Brain microvascular endothelial cell (primary cell): ENCODE measurements at regions not wholly inside any gene's neighbourhood (a gene's known extent, or its start where the extent isn't known, plus 50 kb on each side); places are given as distances from the start of the nearest gene placed in this dataset.

ENCODE experiments used
- DNase-seq: peaks from one replicate; pipeline ENCODE4 v3.0.0-alpha.2; 2020
- H3K27ac ChIP-seq: fragments of 250-450 bp; sonication (Bioruptor Pico); 2 replicates; pipeline ENCODE4 v1.5.1; 2020; ENCODE audit warnings: mild to moderate bottlenecking, moderate library complexity
- H3K27me3 ChIP-seq: fragments of 250-450 bp; sonication (Bioruptor Pico); replicated peaks from 2 replicates; pipeline ENCODE4 v1.5.1; 2020; ENCODE audit warnings: mild to moderate bottlenecking
- H3K36me3 ChIP-seq: fragments of 250-450 bp; sonication (Bioruptor Pico); replicated peaks from 2 replicates; pipeline ENCODE4 v1.5.1; 2020; ENCODE audit warnings: mild to moderate bottlenecking
- H3K4me3 ChIP-seq: 2 replicates; pipeline ENCODE4 v1.5.1; 2011; ENCODE audit warnings: low read depth, mild to moderate bottlenecking, control low read depth, low read length, moderate library complexity
- CTCF ChIP-seq: IDR thresholded peaks from 2 replicates; pipeline ENCODE4 v1.5.1; 2011; ENCODE audit warnings: low read depth, mild to moderate bottlenecking, moderate library complexity, low read length, control low read depth, inconsistent platforms; ENCODE audit errors: missing control alignments
- in situ Hi-C: cut with HindIII; loops from 2 replicates; pipeline ENCODE4 v1.10.0; 2017; ENCODE audit warnings: low sequenced_read_pairs, low pct_ligation_motif_present

DNA sequence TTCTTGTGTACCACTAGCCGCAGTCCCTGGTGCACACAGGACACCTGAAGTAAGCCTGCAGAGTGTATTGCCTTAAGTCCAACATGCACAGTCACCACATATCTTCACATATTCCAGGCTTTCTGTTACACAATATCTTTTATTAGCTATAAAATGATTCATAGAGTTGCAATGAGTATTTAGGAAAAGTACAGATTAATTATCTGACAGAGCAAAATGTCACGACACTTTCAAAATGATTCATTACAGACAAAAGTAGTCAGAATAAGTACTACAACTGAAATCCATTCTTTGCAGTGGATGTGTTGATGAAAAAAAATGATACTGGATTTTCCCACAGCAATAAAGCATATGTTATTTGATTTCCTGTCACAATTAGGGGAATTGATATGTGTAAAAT, 199.5 kb upstream of the ASCC3 start:
- H3K4me3 ChIP-seq = no peak overlapping the region
- no peaks in the 10 kb centered on the region for H3K27me3 ChIP-seq
- no peaks in the 10 kb centered on the region for H3K36me3 ChIP-seq
- DNase-seq = peak; percentile 37
- in situ Hi-C loops = no loop called here
- peak overlapping the region; percentile 26 for H3K27ac ChIP-seq
- TF ChIP-seq CTCF = no peak

DNA sequence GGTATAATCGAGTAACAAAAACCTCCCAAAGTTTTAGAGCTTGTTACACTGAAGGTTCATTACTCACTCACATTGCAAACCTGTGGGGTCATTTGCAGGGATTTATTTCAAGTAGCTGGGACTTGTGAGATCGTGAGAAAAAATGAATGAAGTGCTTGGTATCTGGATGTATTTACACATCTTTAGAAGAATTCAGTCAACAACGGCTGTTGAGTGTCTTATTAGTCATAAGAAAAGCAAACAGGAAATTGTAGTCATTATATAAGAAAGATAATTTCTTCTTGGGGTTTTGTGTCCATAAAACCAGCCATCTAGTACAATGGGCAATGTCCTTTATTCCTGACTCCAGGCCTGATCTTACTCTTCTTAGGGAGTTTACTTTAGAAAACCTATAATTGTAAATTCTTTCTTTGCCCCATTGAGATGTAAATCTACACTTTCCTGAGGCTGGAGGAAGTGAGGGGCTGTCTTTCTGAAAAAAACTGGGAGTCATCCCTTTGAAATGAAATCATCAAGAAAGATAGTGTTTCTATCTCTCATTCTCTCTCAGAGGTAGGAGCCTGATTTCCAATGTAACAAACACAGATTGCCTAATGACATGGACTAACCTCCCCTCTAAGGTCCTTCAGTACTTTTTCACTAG, 202.5 kb upstream of the ASCC3 start:
- in situ Hi-C loops = no loop called here
- TF ChIP-seq CTCF = no peak
- DNase-seq = peak; percentile 90
- no peaks in the 10 kb centered on the region for H3K27me3 ChIP-seq
- no peaks in the 10 kb centered on the region for H3K36me3 ChIP-seq
- H3K4me3 ChIP-seq = no peak overlapping the region
- H3K27ac ChIP-seq = peak overlapping the region; percentile 95

GRCh38 chr6:101085327-101085726, 204.2 kb upstream of the ASCC3 start:
- Histone ChIP-seq H3K36me3 (no peaks in the 10 kb centered on the region), H3K4me3 (no peak overlapping the region), H3K27ac (peak overlapping the region; percentile 95), H3K27me3 (no peaks in the 10 kb centered on the region)
- no peak for TF ChIP-seq CTCF
- DNase-seq = peak; percentile 76
- in situ Hi-C loops = no loop called here

- no peak overlapping the region for H3K4me3 ChIP-seq
- no peak overlapping the region for H3K27ac ChIP-seq
- no peak for DNase-seq
- TF ChIP-seq CTCF = no peak
- in situ Hi-C loops = no loop called here
- H3K27me3 ChIP-seq = no peaks in the 10 kb centered on the region
- no peaks in the 10 kb centered on the region for H3K36me3 ChIP-seq
These were observed 205.3 kb upstream of the ASCC3 start for GRCh38 chr6:101086473-101086872.

GRCh38 chr6:101088594-101088993, 207.5 kb upstream of the ASCC3 start:
- in situ Hi-C loops = no loop called here
- peak overlapping the region; percentile 89 for H3K27ac ChIP-seq
- H3K4me3 ChIP-seq = no peak overlapping the region
- TF ChIP-seq CTCF = no peak
- no peaks in the 10 kb centered on the region for H3K36me3 ChIP-seq
- no peaks in the 10 kb centered on the region for H3K27me3 ChIP-seq
- no peak for DNase-seq

DNA sequence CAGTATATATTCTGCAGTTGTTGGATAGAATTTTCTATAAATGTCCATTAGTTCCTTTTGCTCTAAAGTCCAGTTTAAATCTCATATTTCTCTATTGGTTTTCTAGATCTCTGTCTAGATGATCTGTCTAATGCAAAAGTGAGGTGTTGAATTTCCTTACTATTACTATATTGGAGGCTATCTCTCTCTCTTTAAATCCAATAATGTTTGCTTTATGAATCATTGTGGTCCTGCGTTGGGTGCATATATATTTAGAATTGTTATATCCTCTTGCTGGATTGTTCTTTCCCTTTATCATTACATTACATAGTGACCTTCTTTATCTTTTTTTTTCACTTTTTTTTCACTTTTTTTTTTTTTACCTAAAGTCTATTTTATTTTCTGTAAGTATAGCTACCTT, 208.5 kb upstream of the ASCC3 start:
- Histone ChIP-seq H3K27ac (peak overlapping the region; percentile 89), H3K36me3 (no peaks in the 10 kb centered on the region), H3K27me3 (no peaks in the 10 kb centered on the region), H3K4me3 (no peak overlapping the region)
- DNase-seq = no peak
- TF ChIP-seq CTCF = no peak
- in situ Hi-C loops = no loop called here
